BE2C (cell line): ENCODE measurements at regions not wholly inside any gene's neighbourhood (a gene's known extent, or its start where the extent isn't known, plus 50 kb on each side); places are given as distances from the start of the nearest gene placed in this dataset.

Source experiments
- DNase-seq: peaks from one replicate; pipeline ENCODE4 v3.0.0-alpha.2; 2020
- H3K27me3 ChIP-seq: fragments of 250-450 bp; sonication (Bioruptor Pico); 2 replicates; pipeline ENCODE4 v1.5.1; 2020; ENCODE audit warnings: mild to moderate bottlenecking
- H3K36me3 ChIP-seq: fragments of 250-450 bp; sonication (Bioruptor Pico); 2 replicates; pipeline ENCODE4 v1.5.1; 2020; ENCODE audit warnings: mild to moderate bottlenecking
- H3K4me1 ChIP-seq: fragments of 250-450 bp; sonication (Bioruptor Pico); 2 replicates; pipeline ENCODE4 v1.5.1; 2020
- H3K4me3 ChIP-seq: 2 replicates; pipeline ENCODE4 v1.5.1; 2011; ENCODE audit warnings: low read depth, low read length
- H3K9me3 ChIP-seq: fragments of 250-450 bp; sonication (Bioruptor Pico); 2 replicates; pipeline ENCODE4 v1.5.1; 2020
- TF ChIP-seq, protein P1 (sequence below): IDR thresholded peaks from 2 replicates; pipeline ENCODE4 v1.5.1; 2012; ENCODE audit warnings: mild to moderate bottlenecking, low read depth, low read length

DNA sequence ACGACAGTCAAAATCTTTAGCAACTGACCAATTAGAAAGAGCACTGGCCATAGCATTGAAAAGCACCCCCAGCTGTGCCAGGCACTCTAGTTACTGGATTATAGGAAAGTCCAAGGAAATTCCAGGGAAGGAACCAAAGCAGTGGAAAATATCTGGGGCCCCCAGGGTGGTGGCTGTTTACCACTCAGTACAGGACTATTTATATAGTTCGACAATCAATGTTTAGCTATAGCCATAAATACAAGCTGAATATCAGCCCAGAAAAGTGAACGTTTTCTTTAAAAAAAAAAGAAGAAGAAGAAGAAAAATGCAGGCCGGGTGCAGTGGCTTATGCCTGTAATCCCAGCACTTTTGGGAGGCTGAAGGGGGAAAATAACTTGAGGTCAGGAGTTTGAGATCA lies 55.2 kb upstream of the UBAC2 start:
- DNase-seq, result no peak
- no peak overlapping the region for H3K4me3 ChIP-seq
- H3K36me3 ChIP-seq, result no peaks in the 10 kb centered on the region
- H3K9me3 ChIP-seq, result no peaks in the 10 kb centered on the region
- no peaks in the 10 kb centered on the region for H3K4me1 ChIP-seq
- H3K27me3 ChIP-seq, result peaks cover 3% of the 10 kb centered on the region
- TF ChIP-seq, protein P1, sequence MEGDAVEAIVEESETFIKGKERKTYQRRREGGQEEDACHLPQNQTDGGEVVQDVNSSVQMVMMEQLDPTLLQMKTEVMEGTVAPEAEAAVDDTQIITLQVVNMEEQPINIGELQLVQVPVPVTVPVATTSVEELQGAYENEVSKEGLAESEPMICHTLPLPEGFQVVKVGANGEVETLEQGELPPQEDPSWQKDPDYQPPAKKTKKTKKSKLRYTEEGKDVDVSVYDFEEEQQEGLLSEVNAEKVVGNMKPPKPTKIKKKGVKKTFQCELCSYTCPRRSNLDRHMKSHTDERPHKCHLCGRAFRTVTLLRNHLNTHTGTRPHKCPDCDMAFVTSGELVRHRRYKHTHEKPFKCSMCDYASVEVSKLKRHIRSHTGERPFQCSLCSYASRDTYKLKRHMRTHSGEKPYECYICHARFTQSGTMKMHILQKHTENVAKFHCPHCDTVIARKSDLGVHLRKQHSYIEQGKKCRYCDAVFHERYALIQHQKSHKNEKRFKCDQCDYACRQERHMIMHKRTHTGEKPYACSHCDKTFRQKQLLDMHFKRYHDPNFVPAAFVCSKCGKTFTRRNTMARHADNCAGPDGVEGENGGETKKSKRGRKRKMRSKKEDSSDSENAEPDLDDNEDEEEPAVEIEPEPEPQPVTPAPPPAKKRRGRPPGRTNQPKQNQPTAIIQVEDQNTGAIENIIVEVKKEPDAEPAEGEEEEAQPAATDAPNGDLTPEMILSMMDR, result no peak

DNA sequence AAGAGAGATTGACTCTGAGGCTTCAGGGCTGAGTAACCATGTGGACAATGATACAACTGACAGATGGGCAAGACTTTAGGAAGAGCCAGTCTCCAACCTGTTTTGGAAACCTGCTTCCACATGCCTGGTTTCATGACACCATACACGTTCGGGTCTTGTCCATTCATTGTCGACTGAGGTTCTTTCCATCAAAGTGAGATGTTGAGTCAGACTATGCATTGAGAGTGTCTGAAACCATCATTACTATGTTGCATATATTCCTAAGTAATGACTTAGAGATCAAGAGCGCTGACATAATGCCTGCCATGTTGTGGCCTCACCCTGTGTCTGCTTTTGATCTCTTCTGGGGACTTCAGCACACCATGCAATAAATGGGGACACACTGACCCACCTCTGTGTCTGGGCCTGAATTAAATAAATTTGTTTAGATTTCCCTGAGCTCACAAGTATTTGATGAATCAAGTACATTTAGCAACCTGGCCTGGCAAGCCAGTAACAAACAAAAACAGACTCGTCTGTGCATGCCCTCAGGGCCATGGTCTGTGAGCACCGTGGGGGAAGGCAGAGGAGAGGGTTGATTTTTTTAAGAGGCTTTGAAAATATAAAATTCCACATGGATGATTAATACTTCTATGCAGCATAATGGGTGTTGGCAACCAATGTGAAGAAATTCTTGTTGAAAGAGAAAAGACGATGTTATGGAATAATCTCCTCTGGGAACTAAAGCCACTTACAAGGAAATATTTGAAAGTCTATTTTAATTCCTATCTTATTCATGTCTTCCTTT lies 49.9 kb upstream of the UBAC2 start:
- Histone ChIP-seq H3K4me3 (no peak overlapping the region), H3K36me3 (no peaks in the 10 kb centered on the region), H3K9me3 (no peaks in the 10 kb centered on the region), H3K27me3 (no peaks in the 10 kb centered on the region), H3K4me1 (no peaks in the 10 kb centered on the region)
- TF ChIP-seq, protein P1, result no peak
- no peak for DNase-seq
